HepG2 (cell line): ENCODE measurements at regions not wholly inside any gene's neighbourhood (a gene's known extent, or its start where the extent isn't known, plus 50 kb on each side); places are given as distances from the start of the nearest gene placed in this dataset.

Source experiments
- CBFB ChIP-seq: sonication (generic); formaldehyde crosslinking; IDR thresholded peaks from 2 replicates; pipeline ENCODE4 v1.4.0; 2020; ENCODE audit warnings: missing genetic modification reagents
- ELK4 ChIP-seq: sonication (generic); formaldehyde crosslinking; IDR thresholded peaks from 2 replicates; pipeline ENCODE4 v1.9.0; 2021; ENCODE audit warnings: missing genetic modification reagents, borderline replicate concordance
- FOSL2 ChIP-seq: sonication (generic); formaldehyde crosslinking; IDR thresholded peaks from 2 replicates; pipeline ENCODE4 v1.4.0; 2020; ENCODE audit warnings: missing genetic modification reagents
- GATA4 ChIP-seq: sonication (generic); IDR thresholded peaks from 2 replicates; pipeline ENCODE4 v1.6.1; 2016; ENCODE audit warnings: antibody characterized with exemption, low read depth, borderline replicate concordance
- NFRKB ChIP-seq: fragments of 450-650 bp; IDR thresholded peaks from 2 replicates; pipeline ENCODE4 v1.6.1; 2017
- POLR2A ChIP-seq, 2 experiments: IDR thresholded peaks; 2 replicates each; pipeline ENCODE4 v1.6.1; 2011; ENCODE audit warnings: low read depth in 2 of 2, low read length in 2 of 2, mild to moderate bottlenecking in 1 of 2, moderate library complexity in 1 of 2; ENCODE audit not compliant: insufficient read depth in 1 of 2
- SNRNP70 ChIP-seq: fragments of 200-400 bp; formaldehyde crosslinking; IDR thresholded peaks from 2 replicates; pipeline ENCODE4 v1.6.1; 2017; ENCODE audit warnings: mild to moderate bottlenecking, low read depth, low read length, moderate library complexity
- TCF12 ChIP-seq, 2 experiments: fragments of 450-650 bp in 1 of 2; sonication (generic) in 1 of 2; formaldehyde crosslinking in 1 of 2; IDR thresholded peaks; 2 replicates each; pipeline versions ENCODE4 v1.6.1 to v1.8.0; 2017 to 2022; ENCODE audit warnings: antibody characterized with exemption in 1 of 2, mild to moderate bottlenecking in 1 of 2, missing genetic modification reagents in 1 of 2, moderate library complexity in 1 of 2
- ZNF274 ChIP-seq: sonication (generic); formaldehyde crosslinking; IDR thresholded peaks from 2 replicates; pipeline ENCODE4 v1.5.1; 2020; ENCODE audit warnings: mild to moderate bottlenecking, missing genetic modification reagents
- ZNF382 ChIP-seq: sonication (generic); formaldehyde crosslinking; IDR thresholded peaks from 2 replicates; pipeline ENCODE4 v1.5.0; 2020; ENCODE audit warnings: missing genetic modification reagents, mild to moderate bottlenecking, borderline replicate concordance
- ZNF607 ChIP-seq: sonication (generic); formaldehyde crosslinking; IDR thresholded peaks from 2 replicates; pipeline ENCODE4 v1.5.1; 2020; ENCODE audit warnings: missing genetic modification reagents, mild to moderate bottlenecking, borderline replicate concordance

GRCh38 chr12:84599539-84599938, 313.1 kb downstream of the SLC6A15 start:
- no peak for TF ChIP-seq GATA4
- no peak for TF ChIP-seq POLR2A (IDR thresholded peaks at IDR 0.05; ENCODE audit: insufficient read depth in 1 of 2, low read depth in 2 of 2, low read length in 2 of 2)
- no peak for TF ChIP-seq CBFB (CRISPR knock-in tag)
- TF ChIP-seq SNRNP70: no peak
- TF ChIP-seq ZNF607 (CRISPR knock-in tag): no peak
- no peak for TF ChIP-seq ZNF274 (CRISPR knock-in tag)
- TF ChIP-seq TCF12 (IDR thresholded peaks at IDR 0.05): no peak
- TF ChIP-seq TCF12 (CRISPR knock-in tag; IDR thresholded peaks at IDR 0.05): no peak
- no peak for TF ChIP-seq ZNF382 (CRISPR knock-in tag)
- no peak for TF ChIP-seq ELK4 (CRISPR knock-in tag)
- no peak for TF ChIP-seq FOSL2 (CRISPR knock-in tag)
- TF ChIP-seq NFRKB: no peak
